HG02763 (cell line): ENCODE measurements at regions not wholly inside any gene's neighbourhood (a gene's known extent, or its start where the extent isn't known, plus 50 kb on each side); places are given as distances from the start of the nearest gene placed in this dataset.

Experiments used
- ATAC-seq: cut with Tn5 transposase; IDR thresholded peaks from one replicate; pipeline ENCODE4 v1.9.1; 2021; ENCODE audit warnings: mild to moderate bottlenecking, moderate library complexity; ENCODE audit not compliant: unreplicated experiment

DNA sequence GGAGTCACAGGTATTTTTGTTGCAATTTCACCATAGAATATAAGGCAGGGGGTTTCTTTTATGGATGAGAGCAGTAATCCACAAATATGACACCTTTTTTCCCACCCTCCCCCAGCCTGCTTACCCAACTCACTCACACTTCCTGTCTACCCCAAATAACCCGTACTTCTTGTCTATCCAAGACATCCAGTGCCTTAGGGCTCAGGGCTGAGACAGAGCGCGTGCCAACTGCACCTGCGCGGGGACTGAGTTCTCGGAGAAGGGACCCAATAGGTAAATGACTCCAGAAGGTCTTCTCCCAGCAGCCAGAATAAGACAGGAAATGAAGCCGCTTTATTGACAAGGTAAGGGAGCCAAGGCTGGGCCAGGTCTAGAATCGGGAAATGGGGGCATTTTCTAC, 369.1 kb downstream of the SIPA1L2 start:
- ATAC-seq = no peak

DNA sequence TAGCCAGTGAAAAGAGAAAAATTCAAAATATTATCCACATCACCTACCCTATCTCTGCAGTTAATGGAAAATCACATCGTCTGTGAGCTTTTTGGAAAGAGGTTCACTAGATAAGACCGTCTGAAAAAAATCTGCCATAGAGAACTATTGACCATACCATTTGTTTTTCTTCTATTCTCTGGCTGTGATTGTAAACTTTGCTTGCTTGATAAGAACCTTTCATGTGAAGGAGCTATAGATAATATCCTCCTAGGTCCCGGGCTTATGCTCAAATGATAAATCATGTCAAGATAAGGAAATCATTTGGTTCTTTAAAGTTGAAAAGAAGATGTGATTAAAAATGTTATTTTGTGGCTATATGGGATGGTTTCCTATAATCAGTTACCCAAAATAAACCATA, 369.9 kb downstream of the SIPA1L2 start:
- no peak for ATAC-seq

DNA sequence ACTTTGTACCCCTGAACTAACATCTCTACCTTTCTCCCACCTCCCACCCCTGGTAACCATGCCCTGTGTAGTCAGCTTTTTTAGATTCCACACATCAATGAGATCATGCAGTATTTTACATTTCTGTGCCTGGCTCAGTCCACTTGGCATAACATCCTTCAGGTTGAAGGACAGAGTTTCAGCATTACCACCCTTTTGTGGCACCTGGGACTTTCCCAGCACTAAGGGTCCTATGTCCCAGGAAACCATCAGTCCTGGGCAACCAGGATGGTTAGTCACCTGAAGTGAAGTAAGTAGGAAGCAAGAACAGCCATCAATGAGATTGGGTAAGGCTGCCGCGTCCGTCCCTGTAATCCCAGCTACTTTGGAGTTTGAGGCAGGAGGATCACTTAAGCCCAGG, 370.6 kb downstream of the SIPA1L2 start:
- no peak for ATAC-seq

DNA sequence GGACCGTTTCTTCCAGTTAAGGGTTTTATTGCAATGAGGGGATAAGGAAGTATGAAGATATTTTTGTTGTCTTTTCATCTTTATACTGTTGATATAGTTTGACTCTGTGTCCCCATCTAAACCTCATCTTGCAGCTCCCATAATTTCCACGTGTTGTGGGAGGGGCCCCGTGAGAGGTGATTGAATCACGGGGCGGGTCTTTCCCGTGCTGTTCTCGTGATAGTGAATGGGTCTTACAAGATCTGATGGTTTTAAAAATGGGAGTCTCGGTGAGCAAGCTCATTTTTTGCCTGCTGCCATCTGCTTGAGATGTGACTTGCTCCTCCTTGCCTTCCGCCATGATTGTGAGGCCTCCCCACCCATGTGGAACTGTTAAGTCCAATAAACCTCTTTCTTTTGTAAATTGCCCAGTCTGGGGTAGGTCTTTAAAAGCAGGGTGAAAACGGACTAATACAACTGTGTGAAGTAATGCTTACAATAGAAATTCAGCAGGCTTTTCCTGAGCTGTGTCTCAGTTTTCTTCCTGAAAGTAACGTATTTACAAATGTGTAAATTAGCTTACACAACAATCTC, 377.3 kb downstream of the SIPA1L2 start:
- ATAC-seq = no peak

DNA sequence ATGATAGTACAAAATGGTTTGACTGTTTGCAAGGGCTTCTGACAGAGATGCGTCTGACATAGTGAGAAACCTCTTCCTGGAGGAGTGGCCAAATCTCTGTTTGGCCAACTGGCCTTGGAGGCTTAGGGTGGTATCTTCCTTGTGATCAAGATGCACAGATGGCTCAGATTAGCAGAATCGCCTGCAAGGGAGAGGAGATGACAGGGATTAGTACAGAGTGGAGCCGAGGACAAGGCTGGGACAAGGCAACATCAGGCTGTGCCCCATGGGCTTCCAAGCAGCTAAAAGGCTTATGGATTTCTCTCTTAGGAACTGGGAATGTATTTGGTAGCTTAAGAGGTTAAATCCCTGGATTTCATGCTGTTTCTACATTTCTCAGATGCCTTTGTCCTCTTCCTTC, 379.1 kb downstream of the SIPA1L2 start:
- ATAC-seq = no peak

DNA sequence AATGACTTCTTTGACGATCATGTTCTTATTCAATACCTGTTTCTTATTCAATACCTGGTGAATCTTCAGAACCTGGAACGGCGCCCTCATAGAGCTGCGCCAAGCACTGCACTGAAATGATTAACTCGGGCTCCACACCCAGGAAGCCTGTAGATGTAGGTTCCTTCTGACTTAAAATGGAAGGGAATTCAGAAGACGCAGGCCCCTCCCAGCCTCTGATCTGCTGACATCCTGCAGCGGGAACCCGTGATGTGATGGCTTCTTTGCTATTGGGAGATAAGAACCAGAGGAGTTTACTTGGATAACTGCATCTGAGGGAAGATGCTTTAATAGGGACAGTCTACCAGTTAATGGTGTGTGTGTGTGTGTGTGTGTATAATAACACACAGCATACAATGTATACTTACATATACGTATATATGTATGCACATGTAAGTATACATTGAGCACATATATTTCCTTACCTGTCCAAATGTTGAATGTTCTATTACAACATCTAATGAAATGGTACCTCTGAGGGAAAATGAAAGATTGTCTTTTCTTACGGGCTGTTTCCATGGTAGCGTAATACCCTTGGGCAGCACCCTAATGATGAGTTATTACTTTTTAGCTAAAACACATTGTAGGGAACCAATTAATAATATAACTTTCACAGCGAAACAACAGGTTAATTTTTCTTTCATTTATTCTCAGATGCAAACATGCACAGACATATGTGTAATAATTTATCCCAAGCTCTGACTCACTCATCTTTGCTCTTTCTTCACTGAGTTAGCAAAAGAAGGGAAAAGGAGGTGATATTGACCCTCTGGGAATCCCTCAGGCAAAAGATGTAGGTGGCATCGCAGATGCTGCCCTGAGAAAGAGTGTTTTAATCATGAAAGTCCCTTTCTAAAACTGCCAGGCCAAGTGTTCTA, 379.8 kb downstream of the SIPA1L2 start:
- ATAC-seq = no peak

DNA sequence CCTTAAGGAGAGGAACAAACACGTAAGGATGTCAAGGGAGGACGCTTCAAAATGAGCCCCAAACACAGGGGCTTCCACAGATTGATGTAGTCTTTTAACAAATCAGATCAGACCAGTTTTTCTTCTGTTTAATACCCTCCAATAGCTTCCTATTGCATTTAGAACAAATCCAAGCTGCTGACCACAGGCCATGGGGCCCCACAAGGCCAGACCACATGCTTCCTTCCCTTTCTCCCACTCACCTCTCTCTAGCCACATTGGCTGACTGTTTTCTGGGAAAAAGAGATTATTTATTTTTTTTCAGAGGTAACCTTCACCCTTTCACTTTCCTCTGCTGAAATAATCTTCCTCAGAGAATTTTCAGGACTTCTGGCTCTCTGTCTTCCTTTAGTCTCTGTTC, 380.6 kb downstream of the SIPA1L2 start:
- no peak for ATAC-seq

DNA sequence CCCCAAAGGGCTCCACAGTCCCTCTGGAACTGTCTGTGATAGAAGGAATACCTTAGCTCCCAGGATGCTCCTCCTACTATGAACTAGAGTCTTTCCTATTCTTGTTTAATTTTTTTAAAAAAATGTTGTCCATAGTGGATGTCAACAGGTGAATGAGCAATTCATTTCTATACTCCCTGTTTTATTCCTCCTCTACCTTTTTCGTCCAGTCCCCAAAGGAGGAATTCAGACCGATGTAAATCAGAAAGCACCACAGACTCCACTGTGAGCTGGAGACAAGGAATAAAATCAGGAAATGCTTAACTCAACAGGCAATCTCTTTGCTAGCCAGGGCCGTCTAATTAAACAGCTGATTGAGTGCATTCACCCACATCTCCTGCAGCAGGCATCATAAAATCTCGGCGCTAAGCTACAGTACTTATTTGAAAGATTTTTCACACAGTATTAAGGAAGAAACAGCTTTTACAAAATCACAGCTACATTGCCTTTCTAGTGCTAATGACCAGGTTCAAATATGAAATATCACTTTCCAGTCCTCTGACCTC, 381.6 kb downstream of the SIPA1L2 start:
- ATAC-seq = no peak

DNA sequence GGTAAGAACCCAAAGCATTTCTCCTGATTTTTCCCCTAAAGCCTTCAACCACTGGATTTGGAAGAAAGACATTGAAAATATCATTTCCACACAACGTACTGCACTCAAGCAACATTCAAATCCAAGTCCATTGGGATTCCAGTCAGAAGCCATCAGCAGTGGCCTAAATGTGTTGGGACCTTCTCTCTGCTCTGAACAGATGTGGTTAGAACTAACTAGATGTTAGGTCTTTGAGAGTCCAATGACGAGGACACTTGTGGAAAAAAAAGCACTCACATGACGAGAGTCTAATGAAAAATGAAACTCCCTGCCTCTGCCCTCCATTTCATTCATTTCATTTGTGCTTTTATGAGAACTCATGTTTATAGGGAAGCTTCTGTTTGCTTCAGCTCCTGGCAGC, 382.3 kb downstream of the SIPA1L2 start:
- ATAC-seq = no peak

DNA sequence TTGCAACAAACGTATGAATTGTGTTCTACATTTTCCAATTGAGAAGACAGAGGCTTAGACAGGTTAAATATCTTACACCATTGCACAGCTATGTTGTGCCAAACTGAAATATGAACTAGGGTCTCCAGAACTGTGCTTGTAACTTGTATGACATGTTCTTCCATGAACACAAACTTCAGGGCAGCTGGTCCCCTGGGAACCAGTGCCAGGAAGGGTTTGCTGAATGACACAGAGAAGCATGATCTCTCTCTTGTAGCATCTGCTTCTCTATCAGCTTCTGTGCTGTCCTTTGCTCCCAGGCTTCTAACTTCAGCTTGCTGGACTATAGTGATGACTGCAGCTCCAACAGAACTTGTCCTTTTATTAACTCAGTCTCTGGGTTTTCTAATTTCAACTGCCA, 385.5 kb downstream of the SIPA1L2 start:
- no peak for ATAC-seq

DNA sequence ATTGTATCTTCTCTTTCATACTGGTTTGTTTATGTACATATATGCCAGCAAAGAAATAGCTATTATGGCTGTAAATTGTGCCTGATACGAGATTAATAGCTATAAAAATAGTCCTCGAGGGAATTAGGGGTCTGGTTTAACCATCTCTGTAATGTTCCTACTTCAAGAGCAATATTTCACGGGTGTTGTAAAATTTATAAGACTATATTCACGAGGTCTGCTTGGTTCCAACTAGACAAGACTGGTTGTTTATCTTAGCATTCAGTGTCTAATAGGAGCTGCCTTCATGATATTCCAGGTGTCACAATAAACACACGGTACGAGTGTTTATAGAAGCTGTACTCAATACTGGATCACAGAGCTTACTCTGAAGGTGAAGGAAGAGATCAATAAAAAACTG, 389.9 kb downstream of the SIPA1L2 start:
- no peak for ATAC-seq

DNA sequence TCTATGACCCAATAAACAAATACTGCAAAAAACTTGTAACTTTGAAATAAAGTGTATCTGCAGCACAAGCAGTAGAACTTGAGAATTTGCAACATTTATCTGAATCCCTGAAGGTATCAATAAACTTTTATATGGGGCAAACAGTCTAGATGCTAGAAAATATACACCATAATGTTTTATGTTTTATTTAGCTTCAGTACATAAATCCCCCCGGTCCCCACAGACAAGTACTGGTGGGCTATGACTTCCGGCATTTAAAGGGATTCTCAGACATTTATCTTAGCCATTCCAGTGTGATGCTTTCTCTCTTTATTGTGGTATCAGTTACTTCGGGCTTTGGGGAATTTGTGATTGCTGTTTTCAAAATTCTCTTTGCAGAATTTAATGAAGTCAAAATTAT, 390.4 kb downstream of the SIPA1L2 start:
- ATAC-seq = no peak

DNA sequence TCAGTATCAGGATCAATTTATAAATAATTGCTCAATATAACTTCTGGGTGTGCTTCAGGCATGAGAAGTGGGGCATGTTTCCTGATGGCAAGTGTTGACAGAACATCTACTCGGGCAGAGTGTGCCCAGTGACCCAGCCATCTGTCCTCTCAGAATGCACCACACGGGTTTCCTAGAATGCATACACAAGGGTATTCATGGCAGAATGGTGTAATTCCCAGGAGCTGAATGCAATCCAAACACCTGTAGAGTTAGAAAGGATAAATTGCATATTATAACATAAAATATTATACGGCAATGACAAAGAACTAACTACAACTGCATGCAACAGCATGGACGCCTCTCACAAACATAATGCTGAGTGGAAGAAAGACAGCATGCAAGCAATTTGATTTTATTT, 391.9 kb downstream of the SIPA1L2 start:
- ATAC-seq = no peak

DNA sequence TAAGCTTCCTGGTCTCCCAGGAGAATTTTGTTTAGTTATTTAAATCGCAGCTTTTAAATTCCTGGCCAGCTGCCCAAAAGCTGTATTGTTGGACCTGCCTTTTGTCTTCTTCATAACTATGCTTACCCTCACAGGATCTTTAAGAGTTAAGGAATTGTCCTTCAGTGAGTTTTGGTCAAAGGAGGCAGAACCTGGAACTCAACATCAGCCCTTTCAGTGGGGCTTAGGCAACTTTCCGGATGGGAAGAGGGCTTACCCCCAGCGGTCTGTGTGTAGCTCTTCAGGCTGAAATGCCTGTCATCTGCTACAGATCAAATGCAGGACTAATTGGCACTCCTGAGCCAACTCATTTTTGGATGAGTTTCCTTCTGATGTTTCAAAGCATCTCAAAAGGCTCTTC, 402.6 kb downstream of the SIPA1L2 start:
- no peak for ATAC-seq

DNA sequence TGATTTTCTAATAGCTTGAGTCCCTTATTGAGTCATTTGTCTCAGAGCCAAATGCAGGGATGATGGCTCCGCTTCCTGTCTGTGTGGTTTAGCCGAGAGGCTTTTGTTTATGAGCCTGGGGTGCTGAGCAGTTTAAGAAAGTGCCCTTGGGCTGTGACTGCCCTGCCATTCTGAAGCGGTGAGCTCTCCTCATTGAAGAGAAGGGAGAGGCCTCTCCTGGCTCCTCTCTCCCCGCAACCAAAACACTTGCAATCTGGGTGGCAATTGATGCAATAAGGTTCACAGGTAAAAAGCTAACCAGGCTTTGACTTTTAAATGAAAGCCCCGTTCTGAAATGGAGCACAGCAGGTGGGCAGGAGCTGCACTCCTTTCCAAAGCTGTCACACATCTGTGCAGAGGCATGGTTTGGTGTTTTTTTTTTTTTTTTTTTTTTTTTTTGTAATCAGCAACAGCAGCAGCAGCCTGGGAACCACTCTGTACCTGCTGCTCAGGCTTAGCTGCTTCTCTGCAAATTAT, 403.7 kb downstream of the SIPA1L2 start:
- no peak for ATAC-seq

DNA sequence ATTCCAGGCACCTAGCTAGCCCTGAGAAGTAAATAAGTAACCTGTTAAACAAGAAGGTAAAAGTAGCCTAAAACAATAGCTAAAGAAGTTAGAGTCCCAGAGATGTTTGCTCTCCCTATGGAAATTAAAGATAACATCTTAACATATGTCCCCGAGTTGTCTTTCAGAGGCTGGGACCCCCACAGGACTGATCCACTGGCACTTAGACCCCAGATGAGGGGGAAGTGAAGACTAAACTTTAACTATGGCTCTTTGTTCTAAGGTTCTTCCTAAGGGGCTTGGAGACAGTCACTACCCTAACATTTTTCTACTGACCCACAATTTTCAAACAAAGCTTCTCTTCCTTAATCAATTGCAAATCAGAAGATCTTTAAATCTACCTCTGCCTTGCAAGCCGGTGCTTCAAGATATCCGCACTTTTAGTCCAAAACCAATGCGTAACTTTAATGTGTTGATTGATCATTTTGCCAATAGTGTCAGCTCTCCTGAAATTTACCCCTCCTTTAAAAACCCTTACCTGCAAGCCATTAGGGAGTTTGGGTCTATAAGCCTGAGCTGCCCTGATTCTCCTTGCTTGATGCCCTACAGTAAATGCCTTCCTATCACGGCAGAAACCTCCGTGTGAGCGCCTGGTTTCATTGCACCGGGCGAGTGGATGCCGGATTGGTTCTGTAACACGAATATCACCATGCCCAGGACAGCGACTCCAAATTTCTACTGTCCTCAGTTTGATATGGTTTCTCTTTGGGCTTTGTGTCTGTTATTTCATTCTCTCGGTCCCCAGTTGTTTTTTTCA, 404.4 kb downstream of the SIPA1L2 start:
- no peak for ATAC-seq

DNA sequence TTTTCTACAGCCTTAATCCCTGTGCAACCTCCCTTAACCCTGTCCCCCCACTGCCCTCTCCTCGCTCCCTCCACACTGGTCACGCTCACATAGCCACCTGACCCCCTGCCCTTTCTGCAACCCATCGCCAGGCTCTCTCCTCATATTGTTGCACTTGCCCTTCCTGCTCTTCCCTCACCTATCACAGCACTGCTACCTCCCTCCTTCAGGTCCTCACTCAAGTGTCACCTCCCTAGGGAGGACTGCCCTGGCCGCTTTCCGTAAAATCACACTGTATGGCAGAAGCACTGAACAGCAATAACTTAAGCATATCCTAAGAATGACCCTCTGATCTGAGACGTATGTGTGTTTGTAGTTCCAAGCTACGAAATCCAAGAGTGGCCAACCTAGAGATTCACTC, 406.0 kb downstream of the SIPA1L2 start:
- no peak for ATAC-seq

DNA sequence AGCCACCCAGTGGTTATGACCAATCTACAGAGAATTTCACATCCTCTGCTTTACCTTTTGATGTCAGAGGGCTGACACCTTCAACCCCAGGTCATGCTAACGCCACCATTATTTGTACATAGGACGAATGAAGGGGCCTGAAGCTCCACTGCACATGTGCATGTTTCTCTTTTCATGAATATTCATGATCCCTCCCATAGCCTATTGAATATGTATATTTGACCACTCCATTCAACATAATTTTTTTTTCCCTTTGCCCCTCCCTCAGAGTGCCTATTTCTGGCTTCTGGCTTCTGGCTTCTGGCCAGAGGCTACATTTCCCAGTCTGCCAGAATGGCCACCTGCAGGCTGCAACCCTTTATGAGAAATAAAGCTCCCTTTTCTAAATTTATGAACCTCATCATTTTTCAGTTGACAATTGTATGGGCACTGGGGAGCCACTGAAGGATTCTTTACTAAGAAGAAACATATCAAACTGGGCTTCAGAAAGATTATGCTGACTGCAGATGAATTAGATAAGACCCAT, 406.7 kb downstream of the SIPA1L2 start:
- no peak for ATAC-seq

DNA sequence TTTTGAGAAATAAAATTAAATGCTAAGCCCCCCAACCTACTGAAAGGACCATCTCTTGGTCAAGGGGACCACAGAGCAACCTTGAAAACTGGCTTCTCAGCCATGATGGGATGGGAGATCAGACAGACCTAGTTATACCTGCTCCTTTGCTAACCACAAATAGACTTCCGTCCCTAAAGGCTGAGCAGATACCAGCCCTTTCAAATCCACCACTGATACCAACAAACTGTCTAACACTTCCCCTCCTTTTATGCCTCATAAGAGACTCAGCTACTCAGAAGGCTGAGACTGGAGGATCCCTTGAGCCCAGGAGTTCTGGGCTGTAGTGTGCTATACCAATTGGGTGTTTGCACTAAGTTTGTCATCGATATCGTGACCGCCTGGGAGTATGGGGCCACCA, 407.3 kb downstream of the SIPA1L2 start:
- no peak for ATAC-seq

DNA sequence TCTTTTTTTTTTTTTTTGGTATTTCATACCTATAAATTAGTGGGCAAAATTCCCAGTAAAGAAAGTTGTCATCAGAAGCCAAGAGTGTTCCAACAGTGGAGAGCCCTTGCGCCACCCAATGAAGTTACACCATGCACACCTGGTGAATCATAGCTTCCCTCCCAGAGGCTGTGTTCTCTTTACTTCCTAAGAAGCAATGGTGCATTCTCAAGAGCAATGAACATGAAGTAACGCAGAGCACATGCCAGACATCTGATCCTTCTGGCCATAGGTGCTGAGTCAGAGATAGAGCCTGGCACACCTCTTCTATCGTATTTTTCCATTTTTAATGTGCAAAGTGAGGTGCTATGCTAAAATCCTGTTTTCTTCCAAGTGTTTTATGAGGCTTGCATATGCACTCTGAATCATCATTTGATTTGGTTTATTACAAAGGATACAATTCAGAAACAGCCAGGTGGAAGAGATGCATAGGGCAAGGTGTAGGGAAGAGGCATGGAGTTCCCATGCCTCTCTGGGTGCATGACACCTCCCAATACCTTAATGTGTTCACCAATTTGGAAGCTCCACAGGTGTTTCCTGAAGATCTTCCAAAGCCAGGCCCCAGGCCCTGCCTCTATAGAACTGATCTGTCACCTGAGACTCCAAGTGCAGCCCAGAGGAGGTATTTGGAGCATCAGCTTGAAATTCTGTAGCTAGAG, 408.0 kb downstream of the SIPA1L2 start:
- ATAC-seq = no peak
